GM19397 (cell line): ENCODE measurements at regions not wholly inside any gene's neighbourhood (a gene's known extent, or its start where the extent isn't known, plus 50 kb on each side); places are given as distances from the start of the nearest gene placed in this dataset.
"Not testable (repeated sequence)": the region's sequence is repeated elsewhere in the genome, so short reads cannot be mapped to it uniquely, and the experiment has no call there.

ENCODE experiments used
- ATAC-seq: cut with Tn5 transposase; IDR thresholded peaks from one replicate; pipeline ENCODE4 v1.9.1; 2021; ENCODE audit warnings: mild to moderate bottlenecking, moderate library complexity; ENCODE audit not compliant: unreplicated experiment

GRCh38 chr4:156419080-156419685 is 465.5 kb upstream of the CTSO start:
- ATAC-seq = no peak

- ATAC-seq = no peak
Measured at GRCh38 chr4:156414406-156414805, 460.7 kb upstream of the CTSO start.

GRCh38 chr4:156413239-156414135 is 459.8 kb upstream of the CTSO start:
- no peak for ATAC-seq

GRCh38 chr4:156411531-156411930 is 457.9 kb upstream of the CTSO start:
- ATAC-seq = no peak

GRCh38 chr4:156408749-156409148 is 455.1 kb upstream of the CTSO start:
- ATAC-seq = no peak

GRCh38 chr4:156401371-156401770 is 447.7 kb upstream of the CTSO start:
- no peak for ATAC-seq

- ATAC-seq = no peak
Measured at GRCh38 chr4:156396534-156396933, 442.9 kb upstream of the CTSO start.

- no peak for ATAC-seq
Measured at GRCh38 chr4:156391325-156391653, 437.6 kb upstream of the CTSO start.

- ATAC-seq = no peak
Measured at GRCh38 chr4:156390599-156391324, 437.1 kb upstream of the CTSO start.

- no peak for ATAC-seq
Measured at GRCh38 chr4:156388826-156389225, 435.2 kb upstream of the CTSO start.

GRCh38 chr4:156378033-156378665 is 424.5 kb upstream of the CTSO start:
- peak; percentile 85 for ATAC-seq

GRCh38 chr4:156377036-156377710 is 423.5 kb upstream of the CTSO start:
- ATAC-seq = no peak

- ATAC-seq = no peak
Measured at GRCh38 chr4:156374894-156375293, 421.2 kb upstream of the CTSO start.

- ATAC-seq = no peak
Measured at GRCh38 chr4:156374069-156374468, 420.4 kb upstream of the CTSO start.

GRCh38 chr4:156367502-156367901 is 413.8 kb upstream of the CTSO start:
- not testable (repeated sequence) for ATAC-seq

- no peak for ATAC-seq
Measured at GRCh38 chr4:156362581-156362980, 408.9 kb upstream of the CTSO start.

GRCh38 chr4:156347412-156348075 is 393.9 kb upstream of the CTSO start:
- ATAC-seq = no peak

GRCh38 chr4:156346959-156347385 is 393.3 kb upstream of the CTSO start:
- ATAC-seq = no peak

GRCh38 chr4:156344397-156344796 is 390.7 kb upstream of the CTSO start:
- no peak for ATAC-seq

- ATAC-seq = no peak
Measured at GRCh38 chr4:156336511-156336910, 382.8 kb upstream of the CTSO start.
